Stimulated activated naive CD8-positive, alpha-beta T cell treated with anti-CD3 and anti-CD28 coated beads, Interleukin-15, amount 100 ng/mL, for 72 hours (primary cell): ENCODE measurements at regions not wholly inside any gene's neighbourhood (a gene's known extent, or its start where the extent isn't known, plus 50 kb on each side); places are given as distances from the start of the nearest gene placed in this dataset.
"Not testable (repeated sequence)": the region's sequence is repeated elsewhere in the genome, so short reads cannot be mapped to it uniquely, and the experiment has no call there.

Experiments used
- ATAC-seq: fragments of 150-1000 bp; cut with Tn5 transposase; 2 replicates; pipeline ENCODE4 v1.10.0; 2021; ENCODE audit warnings: mild to moderate bottlenecking, moderate library complexity
- DNase-seq, 2 donors: peaks; one replicate each; pipeline ENCODE4 v3.0.0; 2021 to 2022
- H3K27ac Mint-ChIP-seq, 2 donors: one replicate each; pipeline ENCODE4 v1.8.0; 2022; ENCODE audit warnings: mild to moderate bottlenecking in 2 of 2, mixed read lengths in 2 of 2, moderate library complexity in 2 of 2
- H3K27me3 Mint-ChIP-seq: one replicate; pipeline ENCODE4 v1.8.0; 2022; ENCODE audit warnings: mixed read lengths
- H3K4me1 Mint-ChIP-seq: one replicate; pipeline ENCODE4 v1.8.0; 2022; ENCODE audit warnings: mild to moderate bottlenecking, mixed read lengths
- H3K4me3 Mint-ChIP-seq, 2 donors: one replicate each; pipeline ENCODE4 v1.8.0; 2022; ENCODE audit warnings: mild to moderate bottlenecking in 2 of 2, mixed read lengths in 2 of 2, moderate library complexity in 1 of 2
- H3K9me3 Mint-ChIP-seq, 2 donors: one replicate each; pipeline ENCODE4 v1.8.0; 2022; ENCODE audit warnings: mixed read lengths in 2 of 2

- Mint-ChIP-seq H3K4me3 (no peak overlapping the region), H3K9me3 (peaks cover 14 to 16% of the 10 kb centered on the region in 2 donors), H3K27me3 (peaks cover 12% of the 10 kb centered on the region), H3K27ac (no peak overlapping the region), H3K4me1 (peaks cover 7% of the 10 kb centered on the region)
- no peak for DNase-seq
- no peak for ATAC-seq
Observed at GRCh38 chr13:78084401-78084800, 165.8 kb upstream of the EDNRB start.

- Mint-ChIP-seq H3K4me1 (no peaks in the 10 kb centered on the region), H3K4me3 (no peak overlapping the region), H3K9me3 (peaks cover 14 to 17% of the 10 kb centered on the region in 2 donors), H3K27me3 (no peaks in the 10 kb centered on the region), H3K27ac (no peak overlapping the region)
- no peak for ATAC-seq
- no peak for DNase-seq
Observed at GRCh38 chr13:78078168-78078567, 159.5 kb upstream of the EDNRB start.

- DNase-seq (no peak), ATAC-seq (no peak)
- Mint-ChIP-seq H3K4me3 (no peak overlapping the region), H3K9me3 (peaks cover 0 to 7% of the 10 kb centered on the region in 2 donors), H3K27ac (no peak overlapping the region), H3K27me3 (no peaks in the 10 kb centered on the region), H3K4me1 (no peaks in the 10 kb centered on the region)
Observed at GRCh38 chr13:78067290-78067689, 148.7 kb upstream of the EDNRB start.

- DNase-seq (no peak), ATAC-seq (no peak)
- H3K27ac Mint-ChIP-seq, result no peak overlapping the region
- no peaks in the 10 kb centered on the region for H3K27me3 Mint-ChIP-seq
- H3K4me3 Mint-ChIP-seq, result no peak overlapping the region
- H3K9me3 Mint-ChIP-seq, result peaks cover 0 to 7% of the 10 kb centered on the region in 2 donors
- H3K4me1 Mint-ChIP-seq, result no peaks in the 10 kb centered on the region
Observed at GRCh38 chr13:78065141-78065540, 146.5 kb upstream of the EDNRB start.

- H3K27me3 Mint-ChIP-seq, result no peaks in the 10 kb centered on the region
- ATAC-seq, result no peak
- H3K9me3 Mint-ChIP-seq, result peaks cover under 1 to 14% of the 10 kb centered on the region in 2 donors
- no peak overlapping the region for H3K4me3 Mint-ChIP-seq
- H3K4me1 Mint-ChIP-seq, result no peaks in the 10 kb centered on the region
- no peak for DNase-seq
- no peak overlapping the region for H3K27ac Mint-ChIP-seq
Observed at GRCh38 chr13:78061806-78062205, 143.2 kb upstream of the EDNRB start.

GRCh38 chr13:78060966-78061365, 142.3 kb upstream of the EDNRB start:
- H3K27ac Mint-ChIP-seq, result peak overlapping the region in 1 of 2 donors; percentile 69
- no peaks in the 10 kb centered on the region for H3K27me3 Mint-ChIP-seq
- H3K4me1 Mint-ChIP-seq, result no peaks in the 10 kb centered on the region
- ATAC-seq (no peak), DNase-seq (no peak)
- peaks cover 7 to 22% of the 10 kb centered on the region in 2 donors for H3K9me3 Mint-ChIP-seq
- no peak overlapping the region for H3K4me3 Mint-ChIP-seq

- H3K27me3 Mint-ChIP-seq, H3K4me1 Mint-ChIP-seq, H3K4me3 Mint-ChIP-seq, ATAC-seq, DNase-seq, H3K27ac Mint-ChIP-seq: not testable (repeated sequence)
- peaks cover 7 to 15% of the 10 kb centered on the region in 2 donors for H3K9me3 Mint-ChIP-seq
Observed at GRCh38 chr13:78056865-78057264, 138.2 kb upstream of the EDNRB start.

- peaks cover under 1% of the 10 kb centered on the region for H3K27me3 Mint-ChIP-seq
- no peak overlapping the region for H3K27ac Mint-ChIP-seq
- no peak overlapping the region for H3K4me3 Mint-ChIP-seq
- DNase-seq, result no peak
- H3K9me3 Mint-ChIP-seq, result peaks cover 7 to 11% of the 10 kb centered on the region in 2 donors
- no peaks in the 10 kb centered on the region for H3K4me1 Mint-ChIP-seq
- ATAC-seq, result no peak
Observed at GRCh38 chr13:78054157-78054556, 135.5 kb upstream of the EDNRB start.

- DNase-seq, result no peak
- H3K27ac Mint-ChIP-seq, result no peak overlapping the region
- H3K9me3 Mint-ChIP-seq, result no peaks in the 10 kb centered on the region
- no peak overlapping the region for H3K4me3 Mint-ChIP-seq
- no peaks in the 10 kb centered on the region for H3K4me1 Mint-ChIP-seq
- ATAC-seq, result no peak
- H3K27me3 Mint-ChIP-seq, result peaks cover 7% of the 10 kb centered on the region
Observed at GRCh38 chr13:78047151-78047550, 128.5 kb upstream of the EDNRB start.

- Mint-ChIP-seq H3K27me3 (peaks cover 7% of the 10 kb centered on the region), H3K27ac (no peak overlapping the region), H3K4me1 (no peaks in the 10 kb centered on the region), H3K9me3 (no peaks in the 10 kb centered on the region), H3K4me3 (no peak overlapping the region)
- DNase-seq, result no peak
- ATAC-seq, result no peak
Observed at GRCh38 chr13:78046331-78046730, 127.7 kb upstream of the EDNRB start.

GRCh38 chr13:78045916-78046315, 127.3 kb upstream of the EDNRB start:
- no peak for ATAC-seq
- Mint-ChIP-seq H3K27ac (no peak overlapping the region), H3K27me3 (peaks cover 7% of the 10 kb centered on the region)

GRCh38 chr13:78041366-78041765, 122.7 kb upstream of the EDNRB start:
- H3K27ac Mint-ChIP-seq, H3K27me3 Mint-ChIP-seq, H3K4me3 Mint-ChIP-seq, H3K4me1 Mint-ChIP-seq, DNase-seq, ATAC-seq, H3K9me3 Mint-ChIP-seq: not testable (repeated sequence)

More at GRCh38 chr13:78045916-78046315, 127.3 kb upstream of the EDNRB start:
- Mint-ChIP-seq H3K4me3 (no peak overlapping the region), H3K9me3 (no peaks in the 10 kb centered on the region), H3K4me1 (no peaks in the 10 kb centered on the region)
- no peak for DNase-seq

- no peak for ATAC-seq
- no peak for DNase-seq
- H3K27me3 Mint-ChIP-seq, result no peaks in the 10 kb centered on the region
- no peaks in the 10 kb centered on the region for H3K4me1 Mint-ChIP-seq
- H3K9me3 Mint-ChIP-seq, result no peaks in the 10 kb centered on the region
- no peak overlapping the region for H3K4me3 Mint-ChIP-seq
- H3K27ac Mint-ChIP-seq, result no peak overlapping the region
Observed at GRCh38 chr13:78040205-78040830, 121.7 kb upstream of the EDNRB start.

GRCh38 chr13:78036841-78037240, 118.2 kb upstream of the EDNRB start:
- no peak for ATAC-seq
- no peaks in the 10 kb centered on the region for H3K9me3 Mint-ChIP-seq
- DNase-seq, result no peak

GRCh38 chr13:78035500-78035899, 116.9 kb upstream of the EDNRB start:
- H3K4me3 Mint-ChIP-seq, result no peak overlapping the region
- no peak for DNase-seq
- H3K4me1 Mint-ChIP-seq, result no peaks in the 10 kb centered on the region
- H3K27ac Mint-ChIP-seq, result no peak overlapping the region
- H3K27me3 Mint-ChIP-seq, result no peaks in the 10 kb centered on the region
- ATAC-seq, result no peak
- no peaks in the 10 kb centered on the region for H3K9me3 Mint-ChIP-seq

More at GRCh38 chr13:78036841-78037240, 118.2 kb upstream of the EDNRB start:
- no peaks in the 10 kb centered on the region for H3K4me1 Mint-ChIP-seq
- no peak overlapping the region for H3K27ac Mint-ChIP-seq
- H3K4me3 Mint-ChIP-seq, result no peak overlapping the region
- no peaks in the 10 kb centered on the region for H3K27me3 Mint-ChIP-seq

- Mint-ChIP-seq H3K27me3 (no peaks in the 10 kb centered on the region), H3K4me1 (no peaks in the 10 kb centered on the region), H3K4me3 (no peak overlapping the region), H3K27ac (no peak overlapping the region), H3K9me3 (no peaks in the 10 kb centered on the region)
- ATAC-seq (no peak), DNase-seq (no peak)
Observed at GRCh38 chr13:78033509-78033908, 114.9 kb upstream of the EDNRB start.

- H3K9me3 Mint-ChIP-seq, result no peaks in the 10 kb centered on the region
- DNase-seq, result no peak
- H3K27me3 Mint-ChIP-seq, result no peaks in the 10 kb centered on the region
- no peaks in the 10 kb centered on the region for H3K4me1 Mint-ChIP-seq
- no peak overlapping the region for H3K4me3 Mint-ChIP-seq
- H3K27ac Mint-ChIP-seq, result no peak overlapping the region
- ATAC-seq, result no peak
Observed at GRCh38 chr13:78032132-78032531, 113.5 kb upstream of the EDNRB start.
